B cell (primary cell): ENCODE measurements at regions not wholly inside any gene's neighbourhood (a gene's known extent, or its start where the extent isn't known, plus 50 kb on each side); places are given as distances from the start of the nearest gene placed in this dataset.

ENCODE experiments used
- ATAC-seq: fragments of 200-7000 bp; cut with Tn5 transposase; one replicate; pipeline ENCODE4 v1.10.0; 2021; ENCODE audit warnings: low read depth, mild to moderate bottlenecking, moderate number of reproducible peaks, moderate library complexity
- CTCF ChIA-PET: fragments of 350-600 bp; sonication (Branson Sonifier 250); formaldehyde crosslinking; loops from one replicate; lab custom pipeline; 2021; ENCODE audit warnings: antibody characterized with exemption, inconsistent platforms; lab: Charles Lee
- POLR2A ChIA-PET: fragments of 350-600 bp; sonication (Branson Sonifier 250); formaldehyde crosslinking; loops from one replicate; lab custom pipeline; 2021; ENCODE audit warnings: antibody characterized with exemption; lab: Charles Lee
- DNase-seq: peaks from one replicate; pipeline ENCODE4 v3.0.0; 2013
- H2AFZ ChIP-seq: 2 replicates; pipeline ENCODE4 v1.6.1; 2012; ENCODE audit warnings: mild to moderate bottlenecking, low read depth, low read length; ENCODE audit not compliant: insufficient read depth, poor library complexity, severe bottlenecking
- H3K27ac ChIP-seq, 2 donors: 1 replicate in 1 of 2; 2 replicates in 1 of 2; pipeline ENCODE4 v1.5.1; 2012 to 2013; ENCODE audit warnings: low read length in 2 of 2, mild to moderate bottlenecking in 2 of 2, moderate library complexity in 1 of 2
- H3K27me3 ChIP-seq, 4 experiments: fragments of 200-600 bp in 1 of 4; sonication (generic) in 1 of 4; replicated peaks in 1 of 4; 1 replicate in 2 of 4; 2 replicates in 2 of 4; pipeline versions ENCODE4 v1.6.1 to v1.7.0; 2013 to 2016; ENCODE audit warnings: low read length in 3 of 4, mild to moderate bottlenecking in 2 of 4, mixed read lengths in 1 of 4, moderate library complexity in 1 of 4; ENCODE audit not compliant: insufficient read depth in 4 of 4, control insufficient read depth in 3 of 4; ENCODE audit errors: control extremely low read depth in 1 of 4
- H3K36me3 ChIP-seq, 2 experiments: replicated peaks in 1 of 2; 1 replicate in 1 of 2; 2 replicates in 1 of 2; pipeline versions ENCODE4 v1.6.1 to v1.7.1; 2013; ENCODE audit warnings: low read length in 1 of 2; ENCODE audit not compliant: insufficient read depth in 2 of 2, control insufficient read depth in 1 of 2; ENCODE audit errors: control extremely low read depth in 1 of 2, extremely low read depth in 1 of 2
- H3K4me1 ChIP-seq, 2 donors: fragments of 200-600 bp in 1 of 2; sonication (generic) in 1 of 2; 1 replicate in 1 of 2; 2 replicates in 1 of 2; pipeline versions ENCODE4 v1.5.1 to v1.6.1; 2013 to 2017; ENCODE audit warnings: low read length in 2 of 2; ENCODE audit not compliant: control insufficient read depth in 2 of 2, insufficient read depth in 2 of 2
- H3K4me2 ChIP-seq: replicated peaks from 2 replicates; pipeline ENCODE3; 2012; ENCODE audit warnings: mild to moderate bottlenecking, low read depth, low read length; ENCODE audit not compliant: poor library complexity, severe bottlenecking
- H3K4me3 ChIP-seq, 5 experiments: fragments of 200-600 bp in 1 of 5; sonication (generic) in 1 of 5; 1 replicate in 3 of 5; 2 replicates in 2 of 5; pipeline versions ENCODE4 v1.5.1 to v1.7.0; 2011 to 2016; ENCODE audit warnings: low read length in 4 of 5, mild to moderate bottlenecking in 4 of 5, low read depth in 2 of 5, control low read depth in 1 of 5, moderate library complexity in 1 of 5; ENCODE audit not compliant: insufficient read depth in 1 of 5; ENCODE audit errors: control extremely low read depth in 1 of 5, extremely low read depth in 1 of 5
- H3K79me2 ChIP-seq: fragments of 200-600 bp; sonication (generic); one replicate; pipeline ENCODE4 v1.6.0; 2016; ENCODE audit warnings: low read length; ENCODE audit not compliant: control insufficient read depth, insufficient read depth
- H3K9ac ChIP-seq: fragments of 200-600 bp; sonication (generic); 2 replicates; pipeline ENCODE4 v1.6.1; 2017; ENCODE audit warnings: mild to moderate bottlenecking, low read length, moderate library complexity
- H3K9me3 ChIP-seq, 3 donors: one replicate each; pipeline versions ENCODE4 v1.6.1 to v1.7.1; 2013; ENCODE audit warnings: low read length in 2 of 3; ENCODE audit not compliant: control insufficient read depth in 2 of 3, insufficient read depth in 1 of 3; ENCODE audit errors: control extremely low read depth in 1 of 3
- H4K20me1 ChIP-seq: 2 replicates; pipeline ENCODE4 v1.6.0; 2012; ENCODE audit warnings: mild to moderate bottlenecking, low read length; ENCODE audit not compliant: insufficient read depth, control insufficient read depth, poor library complexity, severe bottlenecking
- H3K27ac Mint-ChIP-seq: one replicate; pipeline ENCODE4 v1.8.0; 2021; ENCODE audit warnings: mixed read lengths
- H3K27me3 Mint-ChIP-seq: one replicate; pipeline ENCODE4 v1.8.0; 2021; ENCODE audit warnings: mixed read lengths
- H3K4me1 Mint-ChIP-seq: one replicate; pipeline ENCODE4 v1.8.0; 2021; ENCODE audit warnings: mixed read lengths
- H3K4me3 Mint-ChIP-seq: one replicate; pipeline ENCODE4 v1.8.0; 2021; ENCODE audit warnings: mixed read lengths
- H3K9me3 Mint-ChIP-seq: one replicate; pipeline ENCODE4 v1.8.0; 2022; ENCODE audit warnings: mixed read lengths; ENCODE audit not compliant: insufficient read depth
- EZH2 ChIP-seq: IDR thresholded peaks from 2 replicates; pipeline ENCODE4 v1.6.1; 2012; ENCODE audit warnings: borderline replicate concordance, low read depth, mild to moderate bottlenecking, moderate library complexity, low read length; ENCODE audit not compliant: insufficient read depth, poor library complexity, severe bottlenecking
- WGBS: methylation state at CpG from one replicate; pipeline ENCODE4 v1.1.5; 2013; ENCODE audit warnings: missing lambda C conversion rate; ENCODE audit not compliant: insufficient coverage; 5-methylcytosine and 5-hydroxymethylcytosine counted together
- intact Hi-C: fragments of 100-400 bp; cut with micrococcal nuclease; formaldehyde crosslinking; loops from one replicate; pipeline ENCODE4 v1.10.0; 2022
- TF ChIP-seq, protein P1 (sequence below): fragments of 200-600 bp; IDR thresholded peaks from one replicate; pipeline ENCODE4 v1.8.0; 2022; ENCODE audit warnings: antibody characterized with exemption, mild to moderate bottlenecking

DNA sequence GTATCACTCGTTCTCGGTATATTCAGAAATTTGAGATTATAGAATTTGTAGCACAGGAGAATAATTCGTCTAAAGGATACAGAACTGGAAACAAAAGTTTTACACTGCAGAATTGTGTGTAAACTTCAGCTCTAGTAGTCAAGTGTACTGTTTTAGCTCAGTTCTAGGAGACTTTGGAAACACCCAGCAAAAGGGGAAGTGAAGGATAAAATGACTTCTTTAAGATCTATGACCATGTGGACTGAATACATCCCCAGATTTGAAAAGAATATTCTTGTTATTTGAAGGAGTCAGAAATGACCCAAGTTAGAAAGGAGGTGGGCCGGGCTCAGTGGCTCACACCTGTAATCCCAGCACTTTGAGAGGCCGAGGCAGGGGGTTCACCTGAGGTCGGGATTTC, 174.0 kb upstream of the FOXQ1 start:
- 93% methylated on average over 2 of the region's 6 CpGs for WGBS
- Mint-ChIP-seq H3K9me3 (peaks cover 5% of the 10 kb centered on the region), H3K27ac (no peak overlapping the region), H3K27me3 (peaks cover 13% of the 10 kb centered on the region), H3K4me1 (no peaks in the 10 kb centered on the region), H3K4me3 (no peak overlapping the region)
- Histone ChIP-seq H3K4me3 (no peak overlapping the region), H3K9ac (no peak overlapping the region), H4K20me1 (no peaks in the 10 kb centered on the region), H3K79me2 (no peaks in the 10 kb centered on the region), H3K9me3 (peaks cover 0 to 10% (median 0%) of the 10 kb centered on the region in 3 donors), H3K27me3 (peaks cover 0 to 2% (median 0%) of the 10 kb centered on the region in 4 experiments), H3K4me2 (no peak overlapping the region), H3K27ac (no peak overlapping the region), H3K36me3 (no peaks in the 10 kb centered on the region), H2AFZ (no peak overlapping the region), H3K4me1 (no peaks in the 10 kb centered on the region)
- POLR2A ChIA-PET: no interaction called here
- CTCF ChIA-PET: no interaction called here
- DNase-seq (no peak), ATAC-seq (no peak)
- TF ChIP-seq, protein P1, sequence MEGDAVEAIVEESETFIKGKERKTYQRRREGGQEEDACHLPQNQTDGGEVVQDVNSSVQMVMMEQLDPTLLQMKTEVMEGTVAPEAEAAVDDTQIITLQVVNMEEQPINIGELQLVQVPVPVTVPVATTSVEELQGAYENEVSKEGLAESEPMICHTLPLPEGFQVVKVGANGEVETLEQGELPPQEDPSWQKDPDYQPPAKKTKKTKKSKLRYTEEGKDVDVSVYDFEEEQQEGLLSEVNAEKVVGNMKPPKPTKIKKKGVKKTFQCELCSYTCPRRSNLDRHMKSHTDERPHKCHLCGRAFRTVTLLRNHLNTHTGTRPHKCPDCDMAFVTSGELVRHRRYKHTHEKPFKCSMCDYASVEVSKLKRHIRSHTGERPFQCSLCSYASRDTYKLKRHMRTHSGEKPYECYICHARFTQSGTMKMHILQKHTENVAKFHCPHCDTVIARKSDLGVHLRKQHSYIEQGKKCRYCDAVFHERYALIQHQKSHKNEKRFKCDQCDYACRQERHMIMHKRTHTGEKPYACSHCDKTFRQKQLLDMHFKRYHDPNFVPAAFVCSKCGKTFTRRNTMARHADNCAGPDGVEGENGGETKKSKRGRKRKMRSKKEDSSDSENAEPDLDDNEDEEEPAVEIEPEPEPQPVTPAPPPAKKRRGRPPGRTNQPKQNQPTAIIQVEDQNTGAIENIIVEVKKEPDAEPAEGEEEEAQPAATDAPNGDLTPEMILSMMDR: no peak
- TF ChIP-seq EZH2: no peak
- intact Hi-C loops: no loop called here

DNA sequence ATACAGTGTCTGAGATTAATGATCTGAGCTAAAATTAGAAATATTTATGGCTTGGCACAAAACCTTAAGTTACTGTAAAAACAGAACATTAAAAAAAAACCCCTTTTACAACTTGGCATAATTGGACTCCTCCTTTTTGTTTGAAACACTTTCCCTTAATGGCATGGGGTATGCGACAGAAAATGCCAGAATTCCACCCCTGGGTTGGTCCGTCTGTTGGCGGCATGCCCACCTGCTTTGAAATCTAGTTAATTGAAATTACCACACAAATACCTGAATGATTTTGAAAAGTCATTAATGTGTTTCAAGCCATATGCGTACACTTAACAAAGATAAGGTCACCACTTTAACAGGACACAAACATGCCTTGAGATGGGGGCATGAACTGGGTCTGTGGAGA, 175.1 kb upstream of the FOXQ1 start:
- no peak overlapping the region for H3K4me2 ChIP-seq
- TF ChIP-seq, protein P1: no peak
- no peak for TF ChIP-seq EZH2
- intact Hi-C loops: no loop called here
- no peaks in the 10 kb centered on the region for H3K79me2 ChIP-seq
- H3K36me3 ChIP-seq: no peaks in the 10 kb centered on the region
- H4K20me1 ChIP-seq: no peaks in the 10 kb centered on the region
- ATAC-seq (no peak), DNase-seq (no peak)
- H3K27ac Mint-ChIP-seq: no peak overlapping the region
- no CpG with 5 or more reads among the region's 4 CpGs for WGBS
- H3K9me3 ChIP-seq: peaks cover 0 to 10% (median 0%) of the 10 kb centered on the region in 3 donors
- no peaks in the 10 kb centered on the region for H3K4me1 ChIP-seq
- peaks cover 14% of the 10 kb centered on the region for H3K27me3 Mint-ChIP-seq
- no peaks in the 10 kb centered on the region for H3K4me1 Mint-ChIP-seq
- no peak overlapping the region for H3K4me3 Mint-ChIP-seq
- H3K4me3 ChIP-seq: no peak overlapping the region
- H3K27me3 ChIP-seq: peaks cover 0 to 2% (median 0%) of the 10 kb centered on the region in 4 experiments
- H2AFZ ChIP-seq: no peak overlapping the region
- H3K9ac ChIP-seq: no peak overlapping the region
- H3K9me3 Mint-ChIP-seq: peaks cover 5% of the 10 kb centered on the region
- ChIA-PET POLR2A (no interaction called here), CTCF (no interaction called here)
- H3K27ac ChIP-seq: no peak overlapping the region
